HL-60 (cell line): ENCODE measurements at regions not wholly inside any gene's neighbourhood (a gene's known extent, or its start where the extent isn't known, plus 50 kb on each side); places are given as distances from the start of the nearest gene placed in this dataset.

Source experiments
- DNase-seq, 2 experiments: peaks; one replicate each; pipeline ENCODE4 v3.0.0-alpha.2; 2010 to 2020; ENCODE audit warnings: low read depth in 1 of 2, low spot score in 1 of 2
- H3K27ac ChIP-seq: fragments of 250-450 bp; sonication (Bioruptor Pico); replicated peaks from 2 replicates; pipeline ENCODE4 v1.5.1; 2020; ENCODE audit warnings: mild to moderate bottlenecking, moderate library complexity
- H3K27me3 ChIP-seq: fragments of 250-450 bp; sonication (Bioruptor Pico); 2 replicates; pipeline ENCODE4 v1.5.1; 2021; ENCODE audit warnings: mild to moderate bottlenecking, moderate library complexity; ENCODE audit not compliant: insufficient read depth, poor library complexity, severe bottlenecking
- H3K4me3 ChIP-seq: replicated peaks from 2 replicates; pipeline ENCODE4 v1.5.1; 2011; ENCODE audit warnings: mild to moderate bottlenecking, control low read depth, low read length; ENCODE audit not compliant: insufficient read depth
- GABPA ChIP-seq: IDR thresholded peaks from 2 replicates; pipeline ENCODE4 v1.6.1; 2012; ENCODE audit warnings: low read depth
- POLR2AphosphoS5 ChIP-seq: IDR thresholded peaks from 2 replicates; pipeline ENCODE4 v1.6.1; 2012; ENCODE audit warnings: low read depth
- SPI1 ChIP-seq: IDR thresholded peaks from 2 replicates; pipeline ENCODE4 v1.6.1; 2012; ENCODE audit warnings: low read depth, mild to moderate bottlenecking, borderline replicate concordance
- TF ChIP-seq, protein P1 (sequence below): IDR thresholded peaks from 2 replicates; pipeline ENCODE4 v1.6.1; 2012; ENCODE audit warnings: low read depth; ENCODE audit not compliant: insufficient replicate concordance
- TF ChIP-seq, protein P2 (sequence below): IDR thresholded peaks from one replicate; pipeline ENCODE4 v1.5.1; 2011; ENCODE audit warnings: low read length, control low read depth, inconsistent platforms; ENCODE audit not compliant: insufficient read depth

GRCh38 chr10:47230957-47231356 lies 69.0 kb upstream of the GDF10 start:
- TF ChIP-seq SPI1: no peak
- no peak for TF ChIP-seq GABPA
- TF ChIP-seq, protein P1, sequence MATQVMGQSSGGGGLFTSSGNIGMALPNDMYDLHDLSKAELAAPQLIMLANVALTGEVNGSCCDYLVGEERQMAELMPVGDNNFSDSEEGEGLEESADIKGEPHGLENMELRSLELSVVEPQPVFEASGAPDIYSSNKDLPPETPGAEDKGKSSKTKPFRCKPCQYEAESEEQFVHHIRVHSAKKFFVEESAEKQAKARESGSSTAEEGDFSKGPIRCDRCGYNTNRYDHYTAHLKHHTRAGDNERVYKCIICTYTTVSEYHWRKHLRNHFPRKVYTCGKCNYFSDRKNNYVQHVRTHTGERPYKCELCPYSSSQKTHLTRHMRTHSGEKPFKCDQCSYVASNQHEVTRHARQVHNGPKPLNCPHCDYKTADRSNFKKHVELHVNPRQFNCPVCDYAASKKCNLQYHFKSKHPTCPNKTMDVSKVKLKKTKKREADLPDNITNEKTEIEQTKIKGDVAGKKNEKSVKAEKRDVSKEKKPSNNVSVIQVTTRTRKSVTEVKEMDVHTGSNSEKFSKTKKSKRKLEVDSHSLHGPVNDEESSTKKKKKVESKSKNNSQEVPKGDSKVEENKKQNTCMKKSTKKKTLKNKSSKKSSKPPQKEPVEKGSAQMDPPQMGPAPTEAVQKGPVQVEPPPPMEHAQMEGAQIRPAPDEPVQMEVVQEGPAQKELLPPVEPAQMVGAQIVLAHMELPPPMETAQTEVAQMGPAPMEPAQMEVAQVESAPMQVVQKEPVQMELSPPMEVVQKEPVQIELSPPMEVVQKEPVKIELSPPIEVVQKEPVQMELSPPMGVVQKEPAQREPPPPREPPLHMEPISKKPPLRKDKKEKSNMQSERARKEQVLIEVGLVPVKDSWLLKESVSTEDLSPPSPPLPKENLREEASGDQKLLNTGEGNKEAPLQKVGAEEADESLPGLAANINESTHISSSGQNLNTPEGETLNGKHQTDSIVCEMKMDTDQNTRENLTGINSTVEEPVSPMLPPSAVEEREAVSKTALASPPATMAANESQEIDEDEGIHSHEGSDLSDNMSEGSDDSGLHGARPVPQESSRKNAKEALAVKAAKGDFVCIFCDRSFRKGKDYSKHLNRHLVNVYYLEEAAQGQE: no peak
- TF ChIP-seq, protein P2, sequence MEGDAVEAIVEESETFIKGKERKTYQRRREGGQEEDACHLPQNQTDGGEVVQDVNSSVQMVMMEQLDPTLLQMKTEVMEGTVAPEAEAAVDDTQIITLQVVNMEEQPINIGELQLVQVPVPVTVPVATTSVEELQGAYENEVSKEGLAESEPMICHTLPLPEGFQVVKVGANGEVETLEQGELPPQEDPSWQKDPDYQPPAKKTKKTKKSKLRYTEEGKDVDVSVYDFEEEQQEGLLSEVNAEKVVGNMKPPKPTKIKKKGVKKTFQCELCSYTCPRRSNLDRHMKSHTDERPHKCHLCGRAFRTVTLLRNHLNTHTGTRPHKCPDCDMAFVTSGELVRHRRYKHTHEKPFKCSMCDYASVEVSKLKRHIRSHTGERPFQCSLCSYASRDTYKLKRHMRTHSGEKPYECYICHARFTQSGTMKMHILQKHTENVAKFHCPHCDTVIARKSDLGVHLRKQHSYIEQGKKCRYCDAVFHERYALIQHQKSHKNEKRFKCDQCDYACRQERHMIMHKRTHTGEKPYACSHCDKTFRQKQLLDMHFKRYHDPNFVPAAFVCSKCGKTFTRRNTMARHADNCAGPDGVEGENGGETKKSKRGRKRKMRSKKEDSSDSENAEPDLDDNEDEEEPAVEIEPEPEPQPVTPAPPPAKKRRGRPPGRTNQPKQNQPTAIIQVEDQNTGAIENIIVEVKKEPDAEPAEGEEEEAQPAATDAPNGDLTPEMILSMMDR: no peak
- no peak for TF ChIP-seq POLR2AphosphoS5
- no peak for DNase-seq
- Histone ChIP-seq H3K27me3 (no peaks in the 10 kb centered on the region), H3K27ac (no peak overlapping the region), H3K4me3 (no peak overlapping the region)

DNA sequence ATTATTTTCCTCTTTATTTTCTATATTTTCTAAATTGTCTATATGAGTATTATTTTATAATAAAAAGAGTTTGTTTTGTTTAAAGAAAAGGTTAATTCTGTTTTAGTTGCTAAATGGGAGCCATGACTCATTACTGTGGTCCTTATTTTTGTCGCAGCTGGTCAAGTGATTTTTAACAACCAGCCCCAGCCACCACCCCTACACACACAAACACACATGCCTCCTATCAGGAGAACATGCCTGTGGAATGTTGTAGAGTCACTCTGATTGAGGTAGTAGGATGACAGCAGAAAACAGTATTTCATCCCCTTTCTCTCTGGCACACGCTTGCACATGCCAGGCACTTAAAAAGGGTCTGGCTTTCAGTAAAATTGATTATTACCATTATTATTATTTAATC lies 68.6 kb upstream of the GDF10 start:
- no peaks in the 10 kb centered on the region for H3K27me3 ChIP-seq
- H3K4me3 ChIP-seq: no peak overlapping the region
- TF ChIP-seq GABPA (no peak), SPI1 (no peak), POLR2AphosphoS5 (no peak)
- TF ChIP-seq, protein P2: no peak
- TF ChIP-seq, protein P1: no peak
- no peak for DNase-seq
- no peak overlapping the region for H3K27ac ChIP-seq

GRCh38 chr10:47233631-47234030 lies 66.4 kb upstream of the GDF10 start:
- DNase-seq: no peak
- no peaks in the 10 kb centered on the region for H3K27me3 ChIP-seq
- no peak overlapping the region for H3K27ac ChIP-seq
- no peak overlapping the region for H3K4me3 ChIP-seq
- TF ChIP-seq, protein P2: no peak
- TF ChIP-seq, protein P1: no peak
- no peak for TF ChIP-seq POLR2AphosphoS5
- TF ChIP-seq GABPA: no peak
- TF ChIP-seq SPI1: no peak
